ENCODE measurements at regions not wholly inside any gene's neighbourhood (a gene's known extent, or its start where the extent isn't known, plus 50 kb on each side); places are given as distances from the start of the nearest gene placed in this dataset.

- no peak for TF ChIP-seq CTCF (conservative IDR thresholded peaks at IDR 0.05; ENCODE audit: low read depth in 2 of 2)
- no peak for TF ChIP-seq EZH2 (IDR thresholded peaks at IDR 0.05; ENCODE audit: low read depth, unreplicated experiment)
- no peak for TF ChIP-seq REST (IDR thresholded peaks at IDR 0.05; ENCODE audit: unreplicated experiment)
- no peak for TF ChIP-seq CREB1 (CRISPR knock-in tag; IDR thresholded peaks at IDR 0.05; ENCODE audit: low read depth)
- no peak for TF ChIP-seq POLR2AphosphoS5 (IDR thresholded peaks at IDR 0.05; ENCODE audit: low read depth)
- TF ChIP-seq ZNF114 (CRISPR knock-in tag; IDR thresholded peaks at IDR 0.05), result no peak
Measured at GRCh38 chr7:159239028-159239427, 94.4 kb upstream of the VIPR2 start.

All from GM23338 (cell line).